ENCODE measurements at regions not wholly inside any gene's neighbourhood (a gene's known extent, or its start where the extent isn't known, plus 50 kb on each side); places are given as distances from the start of the nearest gene placed in this dataset.

GRCh38 chr5:173718469-173718868 lies 102.0 kb upstream of the BOD1 start:
- Histone ChIP-seq H3K4me3 (ENCODE audit: low read length) (no peak overlapping the region), H3F3A (ENCODE audit: insufficient read depth, low read length) (no peaks in the 10 kb centered on the region), H3K4me2 (ENCODE audit: low read depth, low read length) (no peak overlapping the region), H3K36me3 (replicated peaks; ENCODE audit: insufficient read depth, low read length) (no peaks in the 10 kb centered on the region), H3K9me3 (replicated peaks; ENCODE audit: insufficient read depth, low read length) (no peaks in the 10 kb centered on the region), H3K79me2 (ENCODE audit: low read length) (no peaks in the 10 kb centered on the region), H2AFZ (ENCODE audit: low read length) (no peak overlapping the region), H4K20me1 (ENCODE audit: insufficient read depth, low read length) (no peaks in the 10 kb centered on the region), H3K27ac (ENCODE audit: low read length) (no peak overlapping the region), H3K27me3 (replicated peaks; ENCODE audit: insufficient read depth, low read length) (no peaks in the 10 kb centered on the region), H3K9me2 (replicated peaks; ENCODE audit: insufficient read depth, low read length) (no peaks in the 10 kb centered on the region), H3K4me1 (ENCODE audit: low read length) (no peaks in the 10 kb centered on the region), H3K9ac (ENCODE audit: low read length) (no peak overlapping the region)
- no peak for DNase-seq
- no peak for TF ChIP-seq CTCF (IDR thresholded peaks at IDR 0.05; ENCODE audit: low read length)

- no peak overlapping the region for H3K4me2 ChIP-seq (ENCODE audit: low read depth, low read length)
- no peaks in the 10 kb centered on the region for H4K20me1 ChIP-seq (ENCODE audit: insufficient read depth, low read length)
- H3K4me1 ChIP-seq (ENCODE audit: low read length) = no peaks in the 10 kb centered on the region
- H3F3A ChIP-seq (ENCODE audit: insufficient read depth, low read length) = no peaks in the 10 kb centered on the region
- no peaks in the 10 kb centered on the region for H3K9me3 ChIP-seq (replicated peaks; ENCODE audit: insufficient read depth, low read length)
- no peak overlapping the region for H3K27ac ChIP-seq (ENCODE audit: low read length)
- no peaks in the 10 kb centered on the region for H3K36me3 ChIP-seq (replicated peaks; ENCODE audit: insufficient read depth, low read length)
- H3K9me2 ChIP-seq (replicated peaks; ENCODE audit: insufficient read depth, low read length) = no peaks in the 10 kb centered on the region
- no peaks in the 10 kb centered on the region for H3K27me3 ChIP-seq (replicated peaks; ENCODE audit: insufficient read depth, low read length)
- no peaks in the 10 kb centered on the region for H3K79me2 ChIP-seq (ENCODE audit: low read length)
- no peak overlapping the region for H3K4me3 ChIP-seq (ENCODE audit: low read length)
- TF ChIP-seq CTCF (IDR thresholded peaks at IDR 0.05; ENCODE audit: low read length) = no peak
- TF ChIP-seq EZH2phosphoT487 (IDR thresholded peaks at IDR 0.05; ENCODE audit: low read length) = no peak
- no peak for TF ChIP-seq EZH2 (optimal IDR thresholded peaks at IDR 0.05; ENCODE audit: low read depth, low read length)
- no peak overlapping the region for H3K9ac ChIP-seq (ENCODE audit: low read length)
- H2AFZ ChIP-seq (ENCODE audit: low read length) = no peak overlapping the region
- no peak for DNase-seq
Observed at GRCh38 chr5:173719731-173720082, 103.3 kb upstream of the BOD1 start.

- Histone ChIP-seq H3K4me3 (ENCODE audit: low read length) (no peak overlapping the region), H3K4me2 (ENCODE audit: low read depth, low read length) (no peak overlapping the region), H3K79me2 (ENCODE audit: low read length) (no peaks in the 10 kb centered on the region), H3F3A (ENCODE audit: insufficient read depth, low read length) (no peaks in the 10 kb centered on the region), H3K9ac (ENCODE audit: low read length) (no peak overlapping the region), H3K27me3 (replicated peaks; ENCODE audit: insufficient read depth, low read length) (no peaks in the 10 kb centered on the region), H4K20me1 (ENCODE audit: insufficient read depth, low read length) (no peaks in the 10 kb centered on the region), H3K36me3 (replicated peaks; ENCODE audit: insufficient read depth, low read length) (no peaks in the 10 kb centered on the region), H3K9me3 (replicated peaks; ENCODE audit: insufficient read depth, low read length) (no peaks in the 10 kb centered on the region), H2AFZ (ENCODE audit: low read length) (no peak overlapping the region), H3K27ac (ENCODE audit: low read length) (no peak overlapping the region), H3K4me1 (ENCODE audit: low read length) (no peaks in the 10 kb centered on the region), H3K9me2 (replicated peaks; ENCODE audit: insufficient read depth, low read length) (no peaks in the 10 kb centered on the region; the same call in 1 of the 2 replicates)
- TF ChIP-seq EZH2phosphoT487 (IDR thresholded peaks at IDR 0.05; ENCODE audit: low read length) = no peak
- no peak for TF ChIP-seq CTCF (IDR thresholded peaks at IDR 0.05; ENCODE audit: low read length)
- no peak for TF ChIP-seq EZH2 (optimal IDR thresholded peaks at IDR 0.05; ENCODE audit: low read depth, low read length)
- no peak for DNase-seq
Observed at GRCh38 chr5:173720286-173720952, 104.0 kb upstream of the BOD1 start.
